GM20000 (cell line): ENCODE measurements at regions not wholly inside any gene's neighbourhood (a gene's known extent, or its start where the extent isn't known, plus 50 kb on each side); places are given as distances from the start of the nearest gene placed in this dataset.
"Not testable (repeated sequence)": the region's sequence is repeated elsewhere in the genome, so short reads cannot be mapped to it uniquely, and the experiment has no call there.

Source experiments
- DNase-seq: peaks from one replicate; pipeline ENCODE4 v3.0.0; 2012; ENCODE audit warnings: low spot score
- TF ChIP-seq, protein P1 (sequence below): IDR thresholded peaks from 2 replicates; pipeline ENCODE4 v1.5.1; 2012; ENCODE audit warnings: mild to moderate bottlenecking, control low read depth; ENCODE audit errors: extremely low read depth, missing control alignments

GRCh38 chrX:77114501-77114900, 332.7 kb upstream of the FGF16 start:
- DNase-seq: no peak
- TF ChIP-seq, protein P1, sequence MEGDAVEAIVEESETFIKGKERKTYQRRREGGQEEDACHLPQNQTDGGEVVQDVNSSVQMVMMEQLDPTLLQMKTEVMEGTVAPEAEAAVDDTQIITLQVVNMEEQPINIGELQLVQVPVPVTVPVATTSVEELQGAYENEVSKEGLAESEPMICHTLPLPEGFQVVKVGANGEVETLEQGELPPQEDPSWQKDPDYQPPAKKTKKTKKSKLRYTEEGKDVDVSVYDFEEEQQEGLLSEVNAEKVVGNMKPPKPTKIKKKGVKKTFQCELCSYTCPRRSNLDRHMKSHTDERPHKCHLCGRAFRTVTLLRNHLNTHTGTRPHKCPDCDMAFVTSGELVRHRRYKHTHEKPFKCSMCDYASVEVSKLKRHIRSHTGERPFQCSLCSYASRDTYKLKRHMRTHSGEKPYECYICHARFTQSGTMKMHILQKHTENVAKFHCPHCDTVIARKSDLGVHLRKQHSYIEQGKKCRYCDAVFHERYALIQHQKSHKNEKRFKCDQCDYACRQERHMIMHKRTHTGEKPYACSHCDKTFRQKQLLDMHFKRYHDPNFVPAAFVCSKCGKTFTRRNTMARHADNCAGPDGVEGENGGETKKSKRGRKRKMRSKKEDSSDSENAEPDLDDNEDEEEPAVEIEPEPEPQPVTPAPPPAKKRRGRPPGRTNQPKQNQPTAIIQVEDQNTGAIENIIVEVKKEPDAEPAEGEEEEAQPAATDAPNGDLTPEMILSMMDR: no peak

- DNase-seq: peak; percentile 1
- TF ChIP-seq, protein P1: no peak
These were observed 328.5 kb upstream of the FGF16 start for GRCh38 chrX:77118686-77119085.

- TF ChIP-seq, protein P1: no peak
These were observed 327.5 kb upstream of the FGF16 start for GRCh38 chrX:77119706-77120105.

GRCh38 chrX:77123917-77124316, 323.3 kb upstream of the FGF16 start:
- not testable (repeated sequence) for DNase-seq

More at GRCh38 chrX:77119706-77120105, 327.5 kb upstream of the FGF16 start:
- DNase-seq: no peak

GRCh38 chrX:77127571-77127970, 319.6 kb upstream of the FGF16 start:
- not testable (repeated sequence) for DNase-seq

- TF ChIP-seq, protein P1: no peak
- no peak for DNase-seq
These were observed 303.3 kb upstream of the FGF16 start for GRCh38 chrX:77143907-77144306.

DNA sequence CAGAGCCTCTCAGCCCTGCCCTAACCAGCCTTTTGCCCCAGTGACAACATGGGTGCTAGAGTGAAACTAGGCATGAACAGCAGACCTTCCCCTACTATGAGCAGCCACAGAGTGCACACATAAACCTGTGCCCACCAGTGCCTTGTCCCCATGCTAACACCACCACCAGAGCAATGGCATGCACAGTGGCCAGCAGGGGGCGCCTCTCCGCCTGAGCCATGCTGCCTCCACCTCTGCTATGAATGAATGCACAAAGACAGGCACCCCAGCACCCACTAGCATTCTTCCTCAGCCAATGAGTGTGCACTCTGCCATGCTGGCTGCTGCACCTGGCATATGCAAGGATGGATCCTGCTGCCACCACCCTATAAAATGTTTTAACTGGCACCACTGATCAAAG, 286.9 kb upstream of the FGF16 start:
- no peak for DNase-seq
- TF ChIP-seq, protein P1: no peak

DNA sequence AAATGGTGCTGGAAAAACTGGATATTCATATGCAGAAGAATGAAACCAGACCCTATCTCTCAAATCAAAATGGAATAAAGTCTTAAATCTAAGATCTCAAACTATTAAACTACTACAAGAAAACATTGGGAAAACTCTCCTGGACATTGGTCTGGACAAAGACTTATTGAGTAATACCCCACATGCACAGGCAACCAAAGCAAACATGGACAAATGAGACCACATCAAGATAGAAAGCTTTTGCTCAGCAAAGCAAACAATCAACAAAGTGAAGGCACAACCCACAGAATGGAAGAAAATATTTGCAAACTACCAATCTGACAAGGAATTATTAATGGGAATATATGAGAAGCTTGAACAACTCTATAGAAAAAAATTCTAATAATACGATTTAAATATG, 284.4 kb upstream of the FGF16 start:
- no peak for DNase-seq
- TF ChIP-seq, protein P1: no peak

GRCh38 chrX:77167993-77168392, 279.2 kb upstream of the FGF16 start:
- no peak for DNase-seq
- TF ChIP-seq, protein P1: no peak
